Lung (tissue), 11 donors: ENCODE measurements at regions not wholly inside any gene's neighbourhood (a gene's known extent, or its start where the extent isn't known, plus 50 kb on each side); places are given as distances from the start of the nearest gene placed in this dataset.
"Not testable (repeated sequence)": the region's sequence is repeated elsewhere in the genome, so short reads cannot be mapped to it uniquely, and the experiment has no call there.

Experiments
- ATAC-seq: fragments of 200-7000 bp; cut with Tn5 transposase; one replicate; pipeline ENCODE4 v1.9.1; 2020; ENCODE audit warnings: moderate number of reproducible peaks; ENCODE audit not compliant: insufficient read depth, low FRiP score
- DNase-seq, 3 donors: peaks; one replicate each; pipeline ENCODE4 v3.0.0-alpha.2; 2013 to 2017
- H3K27ac ChIP-seq, 2 donors: one replicate each; pipeline ENCODE4 v1.5.1; 2013; ENCODE audit warnings: mild to moderate bottlenecking in 2 of 2, moderate library complexity in 2 of 2, control low read depth in 1 of 2, inconsistent platforms in 1 of 2, low read depth in 1 of 2, low read length in 1 of 2
- H3K27me3 ChIP-seq, 3 donors: one replicate each; pipeline ENCODE4 v1.5.1; 2013; ENCODE audit warnings: low read length in 2 of 3; ENCODE audit not compliant: control insufficient read depth in 3 of 3, insufficient read depth in 3 of 3
- H3K36me3 ChIP-seq, 4 donors: one replicate each; pipeline ENCODE4 v1.5.1; 2013; ENCODE audit warnings: low read length in 4 of 4, mild to moderate bottlenecking in 1 of 4, moderate library complexity in 1 of 4; ENCODE audit not compliant: control insufficient read depth in 4 of 4, insufficient read depth in 4 of 4
- H3K4me1 ChIP-seq, 5 donors: one replicate each; pipeline ENCODE4 v1.5.1; 2013; ENCODE audit warnings: low read length in 5 of 5, mild to moderate bottlenecking in 2 of 5, moderate library complexity in 1 of 5; ENCODE audit not compliant: control insufficient read depth in 5 of 5, insufficient read depth in 5 of 5
- H3K4me3 ChIP-seq: one replicate; pipeline ENCODE4 v1.5.1; 2013; ENCODE audit warnings: mild to moderate bottlenecking, control low read depth, moderate library complexity
- H3K9ac ChIP-seq, 2 donors: one replicate each; pipeline ENCODE4 v1.5.1; 2013; ENCODE audit warnings: low read length in 2 of 2, control low read depth in 1 of 2; ENCODE audit not compliant: insufficient read depth in 1 of 2
- H3K9me3 ChIP-seq, 4 donors: one replicate each; pipeline ENCODE4 v1.5.1; 2013; ENCODE audit warnings: low read length in 3 of 4, mild to moderate bottlenecking in 1 of 4, moderate library complexity in 1 of 4; ENCODE audit not compliant: control insufficient read depth in 4 of 4, insufficient read depth in 3 of 4
- CTCF ChIP-seq: IDR thresholded peaks from 2 replicates; pipeline ENCODE4 v1.5.1; 2012; ENCODE audit warnings: mild to moderate bottlenecking; ENCODE audit errors: control extremely low read depth, extremely low read depth
- WGBS, 2 donors: extraction: QIAGEN DNeasy Blood & Tissue Kit; methylation state at CpG; one replicate each; pipeline ENCODE4 v1.1.7; 2013; 5-methylcytosine and 5-hydroxymethylcytosine counted together
- donor health status: control.
- donor health status: control.
- donor health status: Bipolar disorder and iron deficiency.
- donor health status: healthy.
- donor health status: DM: yes; HTN: yes; CAD: no.

- H3K27me3 ChIP-seq = no peaks in the 10 kb centered on the region
- DNase-seq = peak in 2 of 3 donors; percentile 5 to 45
- H3K4me3 ChIP-seq = no peak overlapping the region
- H3K9ac ChIP-seq = no peak overlapping the region
- no peaks in the 10 kb centered on the region for H3K36me3 ChIP-seq
- no peak for ATAC-seq
- TF ChIP-seq CTCF = no peak
- no peaks in the 10 kb centered on the region for H3K4me1 ChIP-seq
- H3K27ac ChIP-seq = no peak overlapping the region
- H3K9me3 ChIP-seq = no peaks in the 10 kb centered on the region
These were observed 722.9 kb upstream of the RAG2 start for GRCh38 chr11:37320921-37321320.

- no peak for ATAC-seq
- 66 to 78% methylated on average over 1 of the region's 1 CpG for WGBS, 2 donors
- Histone ChIP-seq H3K27me3 (no peaks in the 10 kb centered on the region), H3K4me1 (no peaks in the 10 kb centered on the region), H3K27ac (no peak overlapping the region), H3K9ac (no peak overlapping the region), H3K4me3 (no peak overlapping the region), H3K36me3 (no peaks in the 10 kb centered on the region), H3K9me3 (no peaks in the 10 kb centered on the region)
- TF ChIP-seq CTCF = no peak
- no peak for DNase-seq
These were observed 719.8 kb upstream of the RAG2 start for GRCh38 chr11:37317803-37318202.

- Histone ChIP-seq H3K9me3 (peaks cover 0 to 2% (median 0%) of the 10 kb centered on the region in 4 donors), H3K27me3 (no peaks in the 10 kb centered on the region), H3K4me1 (no peaks in the 10 kb centered on the region), H3K9ac (no peak overlapping the region), H3K27ac (no peak overlapping the region), H3K36me3 (no peaks in the 10 kb centered on the region), H3K4me3 (no peak overlapping the region)
- TF ChIP-seq CTCF = no peak
- WGBS, 2 donors = 65 to 96% methylated on average over 2 of the region's 2 CpGs
- no peak for ATAC-seq
- no peak for DNase-seq
These were observed 715.2 kb upstream of the RAG2 start for GRCh38 chr11:37313266-37313665.

- no peak overlapping the region for H3K27ac ChIP-seq
- H3K4me3 ChIP-seq = no peak overlapping the region
- no peaks in the 10 kb centered on the region for H3K36me3 ChIP-seq
- DNase-seq (no peak), ATAC-seq (no peak)
- no peak for TF ChIP-seq CTCF
- H3K9ac ChIP-seq = no peak overlapping the region
- peaks cover 0 to 5% (median 3%) of the 10 kb centered on the region in 4 donors for H3K9me3 ChIP-seq
- H3K4me1 ChIP-seq = no peaks in the 10 kb centered on the region
- WGBS, 2 donors = 55 to 65% methylated on average over 1 of the region's 1 CpG
- H3K27me3 ChIP-seq = no peaks in the 10 kb centered on the region
These were observed 708.5 kb upstream of the RAG2 start for GRCh38 chr11:37306563-37306962.

GRCh38 chr11:37301405-37301804 is 703.4 kb upstream of the RAG2 start:
- not testable (repeated sequence) for H3K4me1 ChIP-seq, H3K27ac ChIP-seq, H3K27me3 ChIP-seq, ATAC-seq, DNase-seq, H3K9ac ChIP-seq, H3K4me3 ChIP-seq, H3K36me3 ChIP-seq
- peaks cover 0 to 11% (median 3%) of the 10 kb centered on the region in 4 donors for H3K9me3 ChIP-seq
- WGBS, 2 donors = 81 to 84% methylated on average over 5 of the region's 5 CpGs
